MCF 10A (cell line): ENCODE measurements at regions not wholly inside any gene's neighbourhood (a gene's known extent, or its start where the extent isn't known, plus 50 kb on each side); places are given as distances from the start of the nearest gene placed in this dataset.

Experiments
- BruUV-seq: library from RNA; stranded (reverse); fragments of 400-500 nt; replicated peaks from 2 replicates; lab custom pipeline; 2021; lab: Mats Ljungman, UMichigan
- CTCF ChIA-PET: fragments of 300-600 bp; sonication (Branson Sonifier 250); formaldehyde crosslinking; extraction: SDS; loops from one replicate; lab custom pipeline; 2021; ENCODE audit warnings: antibody characterized with exemption, inconsistent platforms; lab: Yijun Ruan, JAX
- POLR2A ChIA-PET: fragments of 300-600, 350-650 bp; sonication (Branson Sonifier 250); formaldehyde crosslinking; extraction: SDS; loops from one replicate; lab custom pipeline; 2020; ENCODE audit warnings: antibody characterized with exemption, inconsistent platforms; lab: Yijun Ruan, JAX
- DNase-seq: peaks from one replicate; pipeline ENCODE4 v3.0.0-alpha.2; 2018; ENCODE audit not compliant: unreplicated experiment
- H3K27ac Mint-ChIP-seq: one replicate; pipeline ENCODE4 v1.8.0; 2022; ENCODE audit warnings: mild to moderate bottlenecking, low read depth, mixed read lengths; ENCODE audit not compliant: unreplicated experiment
- H3K27me3 Mint-ChIP-seq: one replicate; pipeline ENCODE4 v1.8.0; 2022; ENCODE audit warnings: mixed read lengths; ENCODE audit not compliant: insufficient read depth, unreplicated experiment
- H3K36me3 Mint-ChIP-seq: one replicate; pipeline ENCODE4 v1.8.0; 2022; ENCODE audit warnings: mild to moderate bottlenecking, moderate library complexity, mixed read lengths; ENCODE audit not compliant: insufficient read depth, unreplicated experiment
- H3K4me1 Mint-ChIP-seq: one replicate; pipeline ENCODE4 v1.8.0; 2022; ENCODE audit warnings: mixed read lengths; ENCODE audit not compliant: insufficient read depth, unreplicated experiment
- H3K4me3 Mint-ChIP-seq: one replicate; pipeline ENCODE4 v1.8.0; 2022; ENCODE audit warnings: mild to moderate bottlenecking, moderate library complexity, mixed read lengths; ENCODE audit not compliant: unreplicated experiment
- H3K9me3 Mint-ChIP-seq: one replicate; pipeline ENCODE4 v1.8.0; 2022; ENCODE audit warnings: mixed read lengths; ENCODE audit not compliant: unreplicated experiment
- CTCF ChIP-seq: fragments of 200-600 bp; IDR thresholded peaks from one replicate; pipeline ENCODE4 v1.8.0; 2022; ENCODE audit warnings: antibody characterized with exemption, mild to moderate bottlenecking; ENCODE audit not compliant: unreplicated experiment
- intact Hi-C: fragments of 100-400 bp; cut with micrococcal nuclease; formaldehyde crosslinking; loops from 2 replicates; pipeline ENCODE4 v1.14.1; 2022

- Mint-ChIP-seq H3K4me1 (peaks cover 8% of the 10 kb centered on the region), H3K27me3 (no peaks in the 10 kb centered on the region), H3K9me3 (peaks cover 10% of the 10 kb centered on the region), H3K27ac (no peak overlapping the region), H3K36me3 (no peaks in the 10 kb centered on the region), H3K4me3 (no peak overlapping the region)
- ChIA-PET CTCF (no interaction called here), POLR2A (no interaction called here)
- no peak for TF ChIP-seq CTCF
- BruUV-seq, result no TSS peak
- no peak for DNase-seq
- intact Hi-C loops, result no loop called here
These were observed 601.0 kb upstream of the ACO1 start for GRCh38 chr9:31783491-31783890.

DNA sequence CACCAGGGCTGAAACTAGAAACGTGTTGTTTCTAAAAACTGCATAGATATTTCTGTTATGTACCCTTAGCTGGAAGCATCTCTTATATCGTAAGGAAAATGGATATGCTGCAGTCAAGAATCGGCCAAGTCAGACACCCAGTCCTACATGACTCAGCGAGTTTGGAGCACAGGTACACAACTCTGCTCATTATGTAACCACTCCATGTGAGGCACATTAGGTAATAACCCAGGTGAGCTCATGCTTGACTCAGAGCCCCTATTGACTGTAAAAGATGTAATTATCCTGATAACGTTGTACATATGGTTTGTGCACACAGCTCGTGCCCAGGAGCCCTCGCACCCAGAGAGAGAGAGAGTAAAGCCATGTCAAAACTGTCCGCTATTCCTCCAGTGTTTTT, 593.7 kb upstream of the ACO1 start:
- peaks cover 13% of the 10 kb centered on the region for H3K4me1 Mint-ChIP-seq
- H3K36me3 Mint-ChIP-seq, result no peaks in the 10 kb centered on the region
- POLR2A ChIA-PET, result interaction anchor here (0.6 to 1.8 kb wide), 5 partner anchors 10 to 801 kb away, joined by 3 to 10 read pairs (median 3); no protein-coding TSS in a partner anchor
- no peak overlapping the region for H3K4me3 Mint-ChIP-seq
- TF ChIP-seq CTCF, result no peak
- no peak overlapping the region for H3K27ac Mint-ChIP-seq
- no peaks in the 10 kb centered on the region for H3K27me3 Mint-ChIP-seq
- CTCF ChIA-PET, result interaction anchor here (0.6 to 1.8 kb wide), 3 partner anchors 9 to 671 kb away, joined by 5 to 9 read pairs (median 6); no protein-coding TSS in a partner anchor
- BruUV-seq, result no TSS peak
- no peaks in the 10 kb centered on the region for H3K9me3 Mint-ChIP-seq
- intact Hi-C loops, result loop anchor here (10.0 kb wide), 1 partner anchor 246 kb away; no protein-coding TSS in a partner anchor
- peak; percentile 90 for DNase-seq

- no TSS peak for BruUV-seq
- intact Hi-C loops, result loop anchor here (1.0 to 10.0 kb wide), 6 partner anchors 255 to 1969 kb away; no protein-coding TSS in a partner anchor
- CTCF ChIA-PET, result interaction anchor here (0.6 to 2.0 kb wide), 22 partner anchors 9 to 1996 kb away, joined by 3 to 9 read pairs (median 3); no protein-coding TSS in a partner anchor
- POLR2A ChIA-PET, result no interaction called here
- Mint-ChIP-seq H3K9me3 (no peaks in the 10 kb centered on the region), H3K27me3 (peaks cover 48% of the 10 kb centered on the region), H3K4me3 (no peak overlapping the region), H3K36me3 (no peaks in the 10 kb centered on the region), H3K27ac (no peak overlapping the region), H3K4me1 (no peaks in the 10 kb centered on the region)
- DNase-seq, result peak; percentile 53
- peak; percentile 72 for TF ChIP-seq CTCF
These were observed 584.4 kb upstream of the ACO1 start for GRCh38 chr9:31799953-31800609.

- no peak overlapping the region for H3K4me3 Mint-ChIP-seq
- ChIA-PET POLR2A (no interaction called here), CTCF (no interaction called here)
- H3K27ac Mint-ChIP-seq, result no peak overlapping the region
- DNase-seq, result peak; percentile 17
- peaks cover 88% of the 10 kb centered on the region for H3K27me3 Mint-ChIP-seq
- H3K36me3 Mint-ChIP-seq, result no peaks in the 10 kb centered on the region
- no peaks in the 10 kb centered on the region for H3K9me3 Mint-ChIP-seq
- no TSS peak for BruUV-seq
- no peaks in the 10 kb centered on the region for H3K4me1 Mint-ChIP-seq
- TF ChIP-seq CTCF, result peak; percentile 6
- intact Hi-C loops, result loop anchor here (10.0 kb wide), 1 partner anchor 547 kb away; no protein-coding TSS in a partner anchor
These were observed 576.7 kb upstream of the ACO1 start for GRCh38 chr9:31807574-31808256.
